K562 (cell line): ENCODE measurements at regions not wholly inside any gene's neighbourhood (a gene's known extent, or its start where the extent isn't known, plus 50 kb on each side); places are given as distances from the start of the nearest gene placed in this dataset.

Experiments used
- ATAC-seq: fragments of 200-7000 bp; cut with Tn5 transposase; 3 replicates; pipeline ENCODE4 v1.9.1; 2020; ENCODE audit warnings: moderate library complexity
- BruUV-seq: library from RNA; stranded (reverse); fragments of 400-500 nt; replicated peaks from 2 replicates; lab custom pipeline; 2021; lab: Mats Ljungman, UMichigan
- CTCF ChIA-PET: fragments of 300-600 bp; formaldehyde crosslinking; extraction: SDS; loops from one replicate; lab custom pipeline; 2021; ENCODE audit warnings: low intra/inter-chr PET ratio; lab: Yijun Ruan, JAX
- POLR2A ChIA-PET: fragments of 300-600, 350-650 bp; sonication (Branson Sonifier 250); formaldehyde crosslinking; extraction: SDS; loops from one replicate; lab custom pipeline; 2021; ENCODE audit warnings: antibody characterized with exemption, inconsistent platforms; lab: Yijun Ruan, JAX
- DNase-seq, 4 experiments: peaks; one replicate each; pipeline versions ENCODE4 v3.0.0 to v3.0.0-alpha.2; 2011 to 2018; ENCODE audit warnings: low spot score in 3 of 4, mixed read lengths in 3 of 4; ENCODE audit errors: extremely low read depth in 1 of 4
- FAIRE-seq: peaks from 2 replicates; lab custom pipeline; 2011; peaks lifted over from hg19 to GRCh38; lab: Jason Lieb, UNC
- H2AFZ ChIP-seq: 2 replicates; pipeline ENCODE4 v1.6.0; 2011; ENCODE audit warnings: low read depth, low read length, control low read depth, inconsistent platforms
- H3K27ac ChIP-seq: fragments of 200-600 bp; 3 replicates; pipeline ENCODE4 v1.8.0; 2011; ENCODE audit warnings: low read depth, mild to moderate bottlenecking, control low read depth, inconsistent platforms, low read length, moderate library complexity, mixed read lengths; ENCODE audit errors: extremely low read depth
- H3K27me3 ChIP-seq, 2 experiments: fragments of 300-600 bp in 1 of 2; 2 replicates in 1 of 2; 3 replicates in 1 of 2; pipeline versions ENCODE4 v1.6.0 to v1.8.0; 2011; ENCODE audit warnings: inconsistent platforms in 2 of 2, low read length in 2 of 2, mild to moderate bottlenecking in 1 of 2, mixed read lengths in 1 of 2, moderate library complexity in 1 of 2; ENCODE audit not compliant: control insufficient read depth in 2 of 2, insufficient read depth in 2 of 2
- H3K36me3 ChIP-seq: fragments of 300-600 bp; 3 replicates; pipeline ENCODE4 v1.8.0; 2011; ENCODE audit warnings: mild to moderate bottlenecking, low read length, inconsistent platforms; ENCODE audit not compliant: control insufficient read depth, insufficient read depth
- H3K4me1 ChIP-seq, 2 experiments: fragments of 200-600 bp in 1 of 2; replicated peaks in 1 of 2; 2 replicates in 1 of 2; 3 replicates in 1 of 2; pipeline versions ENCODE4 v1.5.1 to v1.8.0; 2011; ENCODE audit warnings: inconsistent platforms in 2 of 2, low read length in 2 of 2, mild to moderate bottlenecking in 1 of 2, mixed read lengths in 1 of 2, moderate library complexity in 1 of 2; ENCODE audit not compliant: control insufficient read depth in 2 of 2, insufficient read depth in 2 of 2
- H3K4me2 ChIP-seq: 2 replicates; pipeline ENCODE4 v1.6.1; 2011; ENCODE audit warnings: low read length, control low read depth, inconsistent platforms, mixed read lengths; ENCODE audit not compliant: insufficient read depth
- H3K4me3 ChIP-seq: fragments of 200-600 bp; sonication (generic), shearing (Covaris generic); 2 replicates; pipeline ENCODE4 v1.5.1; 2016; ENCODE audit warnings: control low read depth, inconsistent platforms
- H3K79me2 ChIP-seq: fragments of 200-600 bp; 3 replicates; pipeline ENCODE4 v1.8.0; 2011; ENCODE audit warnings: low read length, inconsistent platforms; ENCODE audit not compliant: control insufficient read depth, insufficient read depth
- H3K9ac ChIP-seq, 2 experiments: 2 replicates each; pipeline versions ENCODE4 v1.6.0 to v1.6.1; 2011; ENCODE audit warnings: low read depth in 2 of 2, low read length in 2 of 2, control low read depth in 1 of 2, inconsistent platforms in 1 of 2, mild to moderate bottlenecking in 1 of 2, mixed read lengths in 1 of 2; ENCODE audit not compliant: insufficient read depth in 1 of 2
- H3K9me1 ChIP-seq: one replicate; pipeline ENCODE4 v1.6.0; 2011; ENCODE audit warnings: inconsistent platforms, mild to moderate bottlenecking, low read length, moderate library complexity; ENCODE audit not compliant: control insufficient read depth, insufficient read depth
- H3K9me3 ChIP-seq: replicated peaks from 2 replicates; pipeline ENCODE4 v1.5.1; 2011; ENCODE audit warnings: low read depth, low read length, inconsistent platforms; ENCODE audit not compliant: control insufficient read depth, insufficient read depth
- H4K20me1 ChIP-seq: replicated peaks from 2 replicates; pipeline ENCODE4 v1.6.1; 2011; ENCODE audit warnings: low read length, inconsistent platforms, mixed read lengths; ENCODE audit not compliant: control insufficient read depth, insufficient read depth
- ASH1L ChIP-seq: fragments of 450-650 bp; IDR thresholded peaks from 2 replicates; pipeline ENCODE4 v1.6.1; 2018; ENCODE audit warnings: borderline replicate concordance, mild to moderate bottlenecking, low read depth; ENCODE audit not compliant: partially characterized antibody
- BRF1 ChIP-seq: IDR thresholded peaks from 3 replicates; pipeline ENCODE4 v1.6.1; 2011; ENCODE audit warnings: borderline replicate concordance, mild to moderate bottlenecking; ENCODE audit not compliant: insufficient read length; ENCODE audit errors: extremely low read depth
- CBFA2T3 ChIP-seq: fragments of 450-650 bp; IDR thresholded peaks from 2 replicates; pipeline ENCODE4 v1.6.1; 2017
- FOXA1 ChIP-seq: fragments of 450-650 bp; IDR thresholded peaks from 2 replicates; pipeline ENCODE4 v1.6.1; 2016; ENCODE audit warnings: mild to moderate bottlenecking, borderline replicate concordance
- KDM4B ChIP-seq, 2 experiments: fragments of 450-650 bp in 1 of 2; sonication (generic) in 1 of 2; IDR thresholded peaks; 2 replicates each; pipeline ENCODE4 v1.6.1; 2016 to 2017; ENCODE audit warnings: borderline replicate concordance in 2 of 2, antibody characterized with exemption in 1 of 2, low read depth in 1 of 2, mild to moderate bottlenecking in 1 of 2
- MIER1 ChIP-seq: fragments of 450-650 bp; IDR thresholded peaks from 2 replicates; pipeline ENCODE4 v1.6.1; 2016; ENCODE audit warnings: antibody characterized with exemption, mild to moderate bottlenecking, low read depth
- PRDM10 ChIP-seq: fragments of 450-650 bp; IDR thresholded peaks from 2 replicates; pipeline ENCODE4 v1.6.1; 2018; ENCODE audit not compliant: partially characterized antibody
- PRMT5 ChIP-seq: sonication (generic); formaldehyde crosslinking; IDR thresholded peaks from 2 replicates; pipeline ENCODE4 v1.5.0; 2020; ENCODE audit warnings: missing genetic modification reagents
- SP1 ChIP-seq: sonication (generic); formaldehyde crosslinking; IDR thresholded peaks from 2 replicates; pipeline ENCODE4 v1.8.1; 2022; ENCODE audit warnings: mild to moderate bottlenecking, missing genetic modification reagents
- ZBTB17 ChIP-seq: fragments of 450-650 bp; formaldehyde crosslinking; IDR thresholded peaks from 2 replicates; pipeline ENCODE4 v1.4.0; 2020; ENCODE audit warnings: mild to moderate bottlenecking
- ZHX1 ChIP-seq: fragments of 150-350 bp; conservative IDR thresholded peaks from 2 replicates; pipeline ENCODE4 v1.6.1; 2014; ENCODE audit warnings: low read length
- ZNF280B ChIP-seq: fragments of 250-450 bp; sonication (Bioruptor Pico); IDR thresholded peaks from 2 replicates; pipeline ENCODE4 v1.5.1; 2021; ENCODE audit warnings: mild to moderate bottlenecking
- ZNF778 ChIP-seq: fragments of 450-650 bp; formaldehyde crosslinking; IDR thresholded peaks from 2 replicates; pipeline ENCODE4 v1.4.0; 2020; ENCODE audit warnings: mild to moderate bottlenecking, moderate library complexity
- WGBS: fragments of 100-300 bp; shearing (Covaris generic); methylation state at CpG from one replicate; pipeline ENCODE4 v1.1.6; 2016; ENCODE audit warnings: low coverage, mixed read lengths; ENCODE audit not compliant: insufficient coverage; ENCODE audit errors: missing lambda C conversion rate; 5-methylcytosine and 5-hydroxymethylcytosine counted together
- in situ Hi-C: fragments of 300-500 bp; cut with MboI; formaldehyde crosslinking; loops from 4 replicates; pipeline ENCODE4 v1.15.0; 2018; ENCODE audit warnings: inconsistent platforms, mixed read lengths
- intact Hi-C: fragments of 100-400 bp; cut with micrococcal nuclease; formaldehyde crosslinking; loops from 2 replicates; pipeline ENCODE4 v1.14.2; 2022

GRCh38 chr5:109924237-109925107 lies 234.7 kb downstream of the MAN2A1 start:
- no peak for TF ChIP-seq BRF1
- TF ChIP-seq FOXA1, result no peak
- no peak for TF ChIP-seq ZHX1
- no peak for TF ChIP-seq PRDM10
- TF ChIP-seq ZNF778 (CRISPR knock-in tag), result no peak
- TF ChIP-seq MIER1, result no peak
- no peak for TF ChIP-seq ZNF280B (CRISPR knock-in tag)
- TF ChIP-seq ZBTB17 (CRISPR knock-in tag), result no peak
- TF ChIP-seq KDM4B (IDR thresholded peaks at IDR 0.05; ENCODE audit: borderline replicate concordance in 2 of 2, low read depth in 1 of 2), result no peak
- TF ChIP-seq CBFA2T3, result no peak
- no peak for TF ChIP-seq ASH1L
- no peak for TF ChIP-seq SP1 (CRISPR knock-in tag)
- no peak for TF ChIP-seq PRMT5 (CRISPR knock-in tag)
- H2AFZ ChIP-seq, result no peak overlapping the region
- in situ Hi-C loops, result no loop called here
- H3K79me2 ChIP-seq, result no peaks in the 10 kb centered on the region
- DNase-seq (no peak), ATAC-seq (no peak), FAIRE-seq (no peak)
- H3K4me2 ChIP-seq, result no peak overlapping the region
- no peaks in the 10 kb centered on the region for H3K36me3 ChIP-seq
- H3K27ac ChIP-seq, result no peak overlapping the region
- 2% methylated on average over 7 of the region's 7 CpGs for WGBS
- no peak overlapping the region for H3K9ac ChIP-seq
- ChIA-PET POLR2A (no interaction called here), CTCF (no interaction called here)
- H3K4me3 ChIP-seq, result no peak overlapping the region
- H3K9me1 ChIP-seq, result no peaks in the 10 kb centered on the region
- H3K4me1 ChIP-seq, result no peaks in the 10 kb centered on the region
- intact Hi-C loops, result no loop called here
- no TSS peak for BruUV-seq
- no peaks in the 10 kb centered on the region for H4K20me1 ChIP-seq
- H3K27me3 ChIP-seq, result peaks cover 0 to 6% of the 10 kb centered on the region in 2 experiments; a peak in 2 of 5 replicates
- H3K9me3 ChIP-seq, result no peaks in the 10 kb centered on the region
